HG03432 (cell line): ENCODE measurements at regions not wholly inside any gene's neighbourhood (a gene's known extent, or its start where the extent isn't known, plus 50 kb on each side); places are given as distances from the start of the nearest gene placed in this dataset.
A peak's percentile ranks its signal among the peaks of the same experiment; 100 is the strongest.

Experiments used
- ATAC-seq: cut with Tn5 transposase; IDR thresholded peaks from one replicate; pipeline ENCODE4 v1.9.1; 2021; ENCODE audit warnings: mild to moderate bottlenecking, moderate library complexity; ENCODE audit not compliant: unreplicated experiment

- peak; percentile 92 for ATAC-seq
Measured at GRCh38 chr4:157978680-157979361, 194.0 kb downstream of the GASK1B start.

DNA sequence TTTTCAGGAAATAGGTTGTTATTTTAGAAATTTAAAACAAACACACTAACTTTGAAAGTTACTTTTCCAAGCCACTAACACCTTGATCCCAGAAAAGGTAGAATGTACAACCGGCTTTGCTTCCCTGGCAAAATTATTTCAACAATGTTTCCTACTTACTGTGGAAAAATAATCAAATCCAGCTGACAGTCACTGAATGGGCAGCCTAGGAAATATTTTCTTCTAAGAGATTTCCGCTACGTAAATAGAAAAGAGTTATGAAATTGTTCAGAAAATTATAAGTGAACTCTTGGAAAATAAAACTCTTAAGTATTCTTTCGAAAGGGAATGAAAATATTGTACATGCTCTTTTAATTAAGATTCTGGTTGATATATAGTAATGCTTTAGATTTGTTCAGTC is 195.7 kb downstream of the GASK1B start:
- no peak for ATAC-seq

GRCh38 chr4:157973297-157973696 is 199.5 kb downstream of the GASK1B start:
- ATAC-seq, result no peak

DNA sequence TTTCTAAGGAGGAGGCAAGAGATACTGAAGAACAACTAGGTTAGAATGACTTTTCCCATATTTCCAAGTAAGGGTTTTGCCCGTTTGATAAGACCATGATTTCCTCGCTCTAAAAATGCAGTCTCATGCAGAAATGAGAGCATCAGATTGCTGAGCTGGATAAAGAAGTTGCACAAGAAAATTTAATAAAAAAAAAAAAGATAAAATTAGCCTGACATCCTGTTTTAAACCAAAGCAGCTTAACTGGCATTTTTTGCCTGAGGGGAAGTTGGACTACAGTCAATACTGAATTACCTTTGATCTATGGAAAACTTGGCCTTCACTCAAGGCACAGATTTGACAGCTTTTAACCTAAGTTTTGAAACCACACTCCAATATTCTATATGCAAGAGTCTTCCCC is 208.4 kb downstream of the GASK1B start:
- ATAC-seq, result no peak

- no peak for ATAC-seq
Measured at GRCh38 chr4:157961229-157961990, 211.4 kb downstream of the GASK1B start.

- no peak for ATAC-seq
Measured at GRCh38 chr4:157957905-157958304, 214.9 kb downstream of the GASK1B start.

GRCh38 chr4:157942017-157942416 is 230.8 kb downstream of the GASK1B start:
- ATAC-seq, result no peak

GRCh38 chr4:157934151-157934550 is 238.7 kb downstream of the GASK1B start:
- no peak for ATAC-seq

- ATAC-seq, result no peak
Measured at GRCh38 chr4:157932936-157933335, 239.9 kb downstream of the GASK1B start.

DNA sequence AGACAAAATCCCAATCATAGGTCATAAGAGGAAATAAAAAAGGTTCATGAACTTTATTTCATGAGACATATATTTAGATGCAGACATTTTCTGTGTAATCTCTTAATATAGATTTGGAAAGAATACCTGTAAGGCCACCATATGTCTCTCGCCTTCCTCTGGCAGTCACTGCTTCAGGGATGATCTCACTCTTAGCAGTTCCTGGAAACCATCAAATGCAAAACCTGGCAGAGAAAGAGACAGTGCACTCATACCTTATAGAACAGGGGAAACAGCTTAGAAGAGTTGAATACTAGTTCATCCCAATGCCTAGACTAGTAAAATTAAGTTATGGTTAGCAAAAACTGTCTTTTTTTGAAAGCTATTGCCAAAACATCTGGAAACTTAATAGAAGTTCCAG is 243.3 kb downstream of the GASK1B start:
- ATAC-seq, result no peak

- ATAC-seq, result no peak
Measured at GRCh38 chr4:157918036-157918832, 254.6 kb downstream of the GASK1B start.

DNA sequence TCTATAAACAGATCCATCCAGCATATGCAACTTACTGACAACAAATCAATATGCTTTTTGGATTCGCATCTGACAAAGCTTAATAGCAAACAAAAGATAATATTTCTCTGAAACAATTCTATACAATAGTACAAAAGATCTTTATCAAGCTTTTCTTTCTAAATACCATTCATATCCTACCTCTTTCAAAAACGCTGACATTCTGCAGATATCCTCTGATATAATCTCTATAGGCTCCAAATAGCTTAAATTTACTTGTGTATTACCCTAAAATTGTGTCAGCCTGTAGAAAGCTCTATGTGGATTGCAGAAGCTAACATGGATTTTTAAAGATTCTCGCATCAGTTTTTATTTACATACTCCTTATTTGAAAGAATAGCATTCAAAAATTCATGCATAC is 260.6 kb downstream of the GASK1B start:
- ATAC-seq, result no peak

DNA sequence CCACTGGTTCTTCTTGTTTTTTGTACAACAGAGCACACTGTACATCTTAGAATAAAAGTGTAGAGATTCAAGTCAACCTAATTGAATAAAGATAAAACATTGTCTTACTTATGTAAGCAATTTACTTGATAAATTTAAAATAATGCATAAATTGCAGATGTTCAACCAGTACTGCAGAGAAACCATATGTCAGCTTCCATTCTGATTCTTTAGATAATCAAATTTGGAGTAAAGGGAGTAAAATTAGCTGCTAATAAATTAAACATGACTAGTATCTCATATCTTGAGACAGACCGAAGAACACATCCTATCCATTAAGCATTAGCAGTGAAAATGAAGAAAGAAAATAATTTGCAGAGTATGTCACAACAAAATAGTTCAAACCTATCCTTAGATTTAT is 261.2 kb downstream of the GASK1B start:
- no peak for ATAC-seq

- ATAC-seq, result no peak
Measured at GRCh38 chr4:157908691-157909090, 264.1 kb downstream of the GASK1B start.

DNA sequence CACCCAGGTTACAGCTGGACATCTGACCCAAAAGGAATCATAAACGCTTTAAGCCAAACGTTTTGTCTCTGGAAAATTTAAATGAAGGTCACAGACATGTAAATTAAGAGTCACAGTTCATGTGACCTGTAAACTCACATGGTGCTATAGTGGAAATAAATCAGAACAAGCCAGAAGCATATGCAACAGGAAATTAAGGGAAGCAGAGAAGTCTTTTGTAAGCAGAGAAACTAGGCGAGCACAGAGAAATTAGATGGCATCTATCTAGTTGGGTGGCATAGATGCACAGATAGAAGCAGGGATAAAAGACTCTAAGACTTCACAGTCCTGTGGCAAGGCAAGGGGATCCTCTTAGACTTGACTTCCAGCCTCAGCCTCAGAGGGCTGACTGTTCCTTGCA is 264.8 kb downstream of the GASK1B start:
- ATAC-seq, result no peak

DNA sequence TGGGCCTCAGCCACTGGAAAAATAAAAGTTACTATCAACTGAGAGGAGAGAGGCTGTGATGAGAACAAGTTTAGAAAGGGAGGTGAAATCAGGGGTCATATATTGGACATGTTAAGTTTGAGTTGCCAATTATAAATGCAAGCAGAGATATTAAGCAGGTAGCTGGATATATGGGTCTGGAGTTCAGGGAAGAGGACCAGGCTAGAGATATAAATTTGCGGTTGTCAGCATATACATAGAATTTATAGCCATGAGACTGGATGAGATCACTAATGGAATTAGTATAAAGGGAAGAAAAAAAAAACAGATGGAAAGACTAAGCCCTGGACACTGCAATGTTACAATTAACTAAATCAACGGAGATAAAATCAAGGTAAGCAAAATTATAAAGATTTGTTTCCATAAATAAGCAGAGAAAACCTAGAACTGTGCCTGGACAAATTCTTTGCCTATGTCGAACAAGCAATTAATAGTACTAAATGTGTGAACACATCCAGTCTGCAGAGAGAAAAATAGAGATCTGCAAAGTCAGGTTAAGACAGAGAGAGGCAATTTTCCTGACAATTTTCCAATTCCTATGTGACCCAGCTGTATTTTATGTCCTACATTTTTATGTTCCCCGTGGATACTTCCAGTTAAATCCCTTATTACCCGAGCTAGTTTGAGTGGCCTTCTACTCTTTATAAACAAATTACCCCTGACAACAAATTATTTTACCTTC is 265.4 kb downstream of the GASK1B start:
- no peak for ATAC-seq

- no peak for ATAC-seq
Measured at GRCh38 chr4:157898836-157899605, 273.8 kb downstream of the GASK1B start.

DNA sequence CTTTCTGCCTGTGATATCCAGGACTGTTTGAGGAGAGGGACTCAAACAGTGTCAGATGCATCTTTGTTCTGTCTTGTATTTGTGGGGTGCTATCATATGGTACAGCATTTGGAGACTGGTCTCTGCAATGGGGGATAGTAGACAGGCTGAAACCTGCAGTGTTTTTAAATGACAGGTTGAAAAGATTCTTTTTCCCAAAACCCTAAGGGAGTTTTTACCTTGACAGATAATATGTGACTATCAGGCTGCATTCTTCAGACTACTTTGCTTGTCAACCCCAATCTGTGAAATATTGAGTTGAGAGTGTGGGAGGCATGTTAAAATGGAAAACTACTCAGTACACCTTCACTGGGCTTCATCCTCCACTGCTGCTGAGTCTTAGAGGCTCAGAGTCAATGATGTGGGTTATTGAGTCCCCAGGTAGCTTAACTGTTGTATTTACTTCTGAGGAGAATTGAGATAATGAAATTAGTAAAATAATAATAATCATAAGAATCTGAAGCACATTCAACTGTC is 274.9 kb downstream of the GASK1B start:
- no peak for ATAC-seq

DNA sequence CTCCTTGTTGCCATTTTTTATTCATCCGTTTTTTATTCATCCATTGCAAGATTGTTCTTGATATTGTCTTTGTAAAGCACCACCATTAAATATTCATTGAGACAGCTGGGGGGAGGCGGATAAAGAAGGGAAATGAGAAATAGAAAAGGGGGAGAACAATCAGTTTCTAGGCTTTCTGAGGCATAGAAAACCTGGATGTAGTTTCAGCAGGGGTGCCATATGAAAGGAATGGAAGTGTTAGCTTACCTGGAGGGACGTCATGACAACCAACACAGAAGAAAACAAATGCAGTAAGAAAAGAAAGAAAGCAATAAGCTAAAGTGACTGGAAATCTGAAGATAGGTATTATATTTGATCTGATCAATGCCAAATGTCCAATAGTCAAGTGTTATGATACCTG is 276.1 kb downstream of the GASK1B start:
- ATAC-seq, result no peak

DNA sequence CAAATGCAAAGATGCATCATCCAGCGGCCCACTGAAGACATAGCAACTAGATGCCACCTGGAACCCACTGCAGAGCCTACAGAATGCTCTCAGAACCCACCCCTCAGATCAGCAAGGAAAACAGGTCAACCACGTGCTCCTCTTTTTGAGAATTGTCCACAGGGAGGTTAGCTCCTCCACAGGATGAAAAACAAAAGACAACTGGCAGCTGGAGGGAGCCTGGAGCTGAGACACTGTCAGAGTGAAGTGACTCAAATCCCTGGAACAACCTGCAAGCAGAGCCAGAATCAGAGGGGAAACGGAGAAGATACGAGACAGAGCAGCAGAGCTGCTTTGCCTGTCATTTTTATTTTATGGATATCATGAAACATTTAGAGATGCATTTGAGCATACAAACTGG is 277.6 kb downstream of the GASK1B start:
- no peak for ATAC-seq
